ENCODE measurements at regions not wholly inside any gene's neighbourhood (a gene's known extent, or its start where the extent isn't known, plus 50 kb on each side); places are given as distances from the start of the nearest gene placed in this dataset.

DNA sequence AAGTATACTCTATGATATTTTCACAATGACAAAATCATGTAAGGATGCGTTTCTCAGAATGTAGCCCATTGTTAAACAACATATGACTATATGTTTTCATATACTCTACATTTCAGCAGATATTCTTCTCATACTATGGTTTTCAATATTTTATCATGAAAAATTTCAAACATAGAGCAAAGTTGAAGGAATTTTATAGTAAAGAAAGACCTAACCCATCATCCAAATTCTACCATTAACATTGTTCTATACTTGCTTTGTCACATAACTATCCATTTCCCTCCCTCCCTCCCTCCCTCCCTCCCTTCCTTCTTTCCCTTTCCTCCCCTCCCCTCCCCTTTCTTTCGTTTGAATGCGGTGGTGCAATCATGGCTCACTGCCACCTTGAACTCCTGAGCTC lies 109.4 kb downstream of the FHIP1A start:
- Mint-ChIP-seq H3K4me1 (no peaks in the 10 kb centered on the region), H3K27me3 (ENCODE audit: low read depth in 3 of 3) (peaks cover 4 to 7% (median 5%) of the 10 kb centered on the region in 3 donors), H3K36me3 (no peaks in the 10 kb centered on the region), H3K4me3 (no peak overlapping the region), H3K9me3 (peaks cover 0 to 3% (median 0%) of the 10 kb centered on the region in 7 donors), H3K27ac (no peak overlapping the region)
- H3K4me1 ChIP-seq (ENCODE audit: control insufficient read depth in 1 of 2, insufficient read depth in 2 of 2, low read length in 2 of 2) = no peaks in the 10 kb centered on the region
- no peak overlapping the region for H3K9ac ChIP-seq (ENCODE audit: insufficient read depth, low read length, poor library complexity, severe bottlenecking)
- TF ChIP-seq, protein P1, sequence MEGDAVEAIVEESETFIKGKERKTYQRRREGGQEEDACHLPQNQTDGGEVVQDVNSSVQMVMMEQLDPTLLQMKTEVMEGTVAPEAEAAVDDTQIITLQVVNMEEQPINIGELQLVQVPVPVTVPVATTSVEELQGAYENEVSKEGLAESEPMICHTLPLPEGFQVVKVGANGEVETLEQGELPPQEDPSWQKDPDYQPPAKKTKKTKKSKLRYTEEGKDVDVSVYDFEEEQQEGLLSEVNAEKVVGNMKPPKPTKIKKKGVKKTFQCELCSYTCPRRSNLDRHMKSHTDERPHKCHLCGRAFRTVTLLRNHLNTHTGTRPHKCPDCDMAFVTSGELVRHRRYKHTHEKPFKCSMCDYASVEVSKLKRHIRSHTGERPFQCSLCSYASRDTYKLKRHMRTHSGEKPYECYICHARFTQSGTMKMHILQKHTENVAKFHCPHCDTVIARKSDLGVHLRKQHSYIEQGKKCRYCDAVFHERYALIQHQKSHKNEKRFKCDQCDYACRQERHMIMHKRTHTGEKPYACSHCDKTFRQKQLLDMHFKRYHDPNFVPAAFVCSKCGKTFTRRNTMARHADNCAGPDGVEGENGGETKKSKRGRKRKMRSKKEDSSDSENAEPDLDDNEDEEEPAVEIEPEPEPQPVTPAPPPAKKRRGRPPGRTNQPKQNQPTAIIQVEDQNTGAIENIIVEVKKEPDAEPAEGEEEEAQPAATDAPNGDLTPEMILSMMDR (IDR thresholded peaks at IDR 0.05) = no peak
- H3K36me3 ChIP-seq (replicated peaks in 1 of 2; ENCODE audit: control insufficient read depth in 1 of 2, insufficient read depth in 2 of 2, low read length in 2 of 2) = no peaks in the 10 kb centered on the region
- no peak overlapping the region for H2AFZ ChIP-seq (ENCODE audit: insufficient read depth, low read depth, low read length, poor library complexity, severe bottlenecking)
- no peak overlapping the region for H3K4me2 ChIP-seq (replicated peaks; ENCODE audit: extremely low read depth, low read length, poor library complexity, severe bottlenecking)
- H3K4me3 ChIP-seq (replicated peaks in 1 of 3; ENCODE audit: low read depth in 2 of 3, low read length in 3 of 3) = no peak overlapping the region
- no peak for DNase-seq
- no CpG with 5 or more reads among the region's 3 CpGs for WGBS (ENCODE audit: insufficient coverage)
- H3K27ac ChIP-seq (ENCODE audit: low read depth in 1 of 2, low read length in 2 of 2) = no peak overlapping the region
- no peaks in the 10 kb centered on the region for H3K9me3 ChIP-seq (replicated peaks in 1 of 2; ENCODE audit: control insufficient read depth in 1 of 2, insufficient read depth in 1 of 2, low read length in 2 of 2)
- H3K27me3 ChIP-seq (ENCODE audit: control insufficient read depth in 2 of 2, insufficient read depth in 2 of 2, low read length in 2 of 2) = peaks cover 0 to 3% of the 10 kb centered on the region in 2 donors
- H4K20me1 ChIP-seq (ENCODE audit: insufficient read depth, low read length) = no peaks in the 10 kb centered on the region
- intact Hi-C loops (cut with micrococcal nuclease) = no loop called here
- H3K79me2 ChIP-seq (ENCODE audit: insufficient read depth, low read length) = no peaks in the 10 kb centered on the region

DNA sequence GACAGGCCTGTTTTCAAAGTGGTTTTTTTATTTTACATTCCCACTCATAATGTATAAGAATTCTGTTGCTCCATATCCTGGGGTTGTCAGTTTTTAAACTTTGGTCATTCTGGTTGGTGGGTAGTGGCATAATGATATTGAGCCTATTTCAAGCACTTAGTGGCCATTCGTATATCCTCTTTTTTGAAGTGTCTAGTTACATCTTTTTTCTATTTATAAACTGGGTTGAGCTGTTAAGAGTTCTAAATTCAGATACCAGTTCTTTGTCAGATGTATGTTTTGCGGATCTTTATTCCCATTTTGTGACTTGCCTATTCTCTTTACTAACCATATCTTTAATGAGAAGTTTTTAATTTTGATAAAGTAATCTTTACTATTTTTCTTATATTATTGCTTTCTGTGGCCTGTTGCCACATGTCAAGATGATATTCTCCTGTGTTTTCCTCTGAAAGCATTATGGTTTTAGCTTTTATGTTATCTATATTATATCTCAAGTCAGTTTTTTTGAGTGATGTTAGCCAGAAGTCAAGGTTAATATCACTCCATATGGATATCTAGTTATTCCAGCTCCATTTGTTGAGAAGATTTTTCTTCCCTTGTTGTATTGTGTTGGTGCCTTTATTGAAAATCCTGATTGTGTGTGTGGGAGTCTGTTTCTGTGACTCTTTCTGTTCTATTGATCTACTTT lies 110.9 kb downstream of the FHIP1A start:
- intact Hi-C loops (cut with micrococcal nuclease) = no loop called here
- Histone ChIP-seq H3K9me3 (replicated peaks in 1 of 2; ENCODE audit: control insufficient read depth in 1 of 2, insufficient read depth in 1 of 2, low read length in 2 of 2) (no peaks in the 10 kb centered on the region), H3K4me1 (ENCODE audit: control insufficient read depth in 1 of 2, insufficient read depth in 2 of 2, low read length in 2 of 2) (no peaks in the 10 kb centered on the region), H3K27ac (ENCODE audit: low read depth in 1 of 2, low read length in 2 of 2) (no peak overlapping the region), H3K36me3 (replicated peaks in 1 of 2; ENCODE audit: control insufficient read depth in 1 of 2, insufficient read depth in 2 of 2, low read length in 2 of 2) (no peaks in the 10 kb centered on the region), H3K9ac (ENCODE audit: insufficient read depth, low read length, poor library complexity, severe bottlenecking) (no peak overlapping the region), H3K4me2 (replicated peaks; ENCODE audit: extremely low read depth, low read length, poor library complexity, severe bottlenecking) (no peak overlapping the region), H3K4me3 (replicated peaks in 1 of 3; ENCODE audit: low read depth in 2 of 3, low read length in 3 of 3) (no peak overlapping the region), H3K79me2 (ENCODE audit: insufficient read depth, low read length) (no peaks in the 10 kb centered on the region), H4K20me1 (ENCODE audit: insufficient read depth, low read length) (no peaks in the 10 kb centered on the region), H3K27me3 (ENCODE audit: control insufficient read depth in 2 of 2, insufficient read depth in 2 of 2, low read length in 2 of 2) (peaks cover 0 to 3% of the 10 kb centered on the region in 2 donors), H2AFZ (ENCODE audit: insufficient read depth, low read depth, low read length, poor library complexity, severe bottlenecking) (no peak overlapping the region)
- WGBS (ENCODE audit: insufficient coverage) = no CpG with 5 or more reads among the region's 2 CpGs
- peaks cover 0 to 1% (median 0%) of the 10 kb centered on the region in 7 donors for H3K9me3 Mint-ChIP-seq
- no peak overlapping the region for H3K27ac Mint-ChIP-seq
- TF ChIP-seq, protein P1 (IDR thresholded peaks at IDR 0.05) = no peak
- no peak for DNase-seq
- peaks cover 4 to 7% (median 6%) of the 10 kb centered on the region in 3 donors for H3K27me3 Mint-ChIP-seq (ENCODE audit: low read depth in 3 of 3)
- H3K4me3 Mint-ChIP-seq = no peak overlapping the region
- no peaks in the 10 kb centered on the region for H3K4me1 Mint-ChIP-seq
- H3K36me3 Mint-ChIP-seq = no peaks in the 10 kb centered on the region

Measured in CD14-positive monocyte (primary cell).